ENCODE measurements at regions not wholly inside any gene's neighbourhood (a gene's known extent, or its start where the extent isn't known, plus 50 kb on each side); places are given as distances from the start of the nearest gene placed in this dataset.

DNA sequence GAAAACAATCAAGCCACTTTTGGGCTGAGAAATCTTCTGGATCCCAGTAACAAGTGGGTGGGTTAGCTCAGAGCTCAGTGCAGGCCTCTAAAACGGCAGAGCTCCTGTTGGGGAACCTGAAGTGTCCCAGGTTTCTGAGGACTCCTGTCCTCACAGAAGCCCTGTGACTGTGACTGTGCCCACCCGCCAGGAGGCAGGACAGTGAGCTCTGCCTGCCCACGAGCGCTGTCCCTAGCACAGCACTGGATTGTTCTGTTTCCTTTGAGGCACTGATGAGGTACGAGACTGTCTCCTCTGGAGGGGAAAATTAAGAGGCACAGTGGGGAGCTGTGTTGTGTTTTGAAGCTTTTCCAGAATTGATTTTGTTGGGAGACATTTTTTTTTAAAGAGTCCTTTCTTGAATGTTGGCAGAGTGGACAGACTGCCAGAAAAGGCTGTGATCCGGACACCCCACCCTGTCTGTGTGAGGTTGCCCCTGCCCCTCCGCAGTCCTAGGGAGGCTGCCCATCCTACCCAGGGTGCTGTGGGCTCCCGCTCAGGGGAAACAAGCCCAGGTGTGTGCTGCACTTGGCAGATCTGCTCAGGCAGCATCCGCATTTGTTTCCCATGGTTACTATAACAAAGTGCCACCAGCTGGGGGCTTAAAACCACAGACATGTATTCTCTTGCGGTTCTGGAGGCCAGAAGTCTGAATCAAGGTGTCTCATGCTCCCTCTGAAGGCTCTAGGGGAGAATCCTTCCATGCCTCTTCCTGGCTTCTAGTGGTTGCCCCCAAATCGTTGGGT lies 66.6 kb upstream of the LARS2 start:
- TF ChIP-seq POLR2A (IDR thresholded peaks at IDR 0.05): no peak
- TF ChIP-seq, protein P1, sequence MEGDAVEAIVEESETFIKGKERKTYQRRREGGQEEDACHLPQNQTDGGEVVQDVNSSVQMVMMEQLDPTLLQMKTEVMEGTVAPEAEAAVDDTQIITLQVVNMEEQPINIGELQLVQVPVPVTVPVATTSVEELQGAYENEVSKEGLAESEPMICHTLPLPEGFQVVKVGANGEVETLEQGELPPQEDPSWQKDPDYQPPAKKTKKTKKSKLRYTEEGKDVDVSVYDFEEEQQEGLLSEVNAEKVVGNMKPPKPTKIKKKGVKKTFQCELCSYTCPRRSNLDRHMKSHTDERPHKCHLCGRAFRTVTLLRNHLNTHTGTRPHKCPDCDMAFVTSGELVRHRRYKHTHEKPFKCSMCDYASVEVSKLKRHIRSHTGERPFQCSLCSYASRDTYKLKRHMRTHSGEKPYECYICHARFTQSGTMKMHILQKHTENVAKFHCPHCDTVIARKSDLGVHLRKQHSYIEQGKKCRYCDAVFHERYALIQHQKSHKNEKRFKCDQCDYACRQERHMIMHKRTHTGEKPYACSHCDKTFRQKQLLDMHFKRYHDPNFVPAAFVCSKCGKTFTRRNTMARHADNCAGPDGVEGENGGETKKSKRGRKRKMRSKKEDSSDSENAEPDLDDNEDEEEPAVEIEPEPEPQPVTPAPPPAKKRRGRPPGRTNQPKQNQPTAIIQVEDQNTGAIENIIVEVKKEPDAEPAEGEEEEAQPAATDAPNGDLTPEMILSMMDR (IDR thresholded peaks at IDR 0.05): no peak
